H9 (cell line): ENCODE measurements at regions not wholly inside any gene's neighbourhood (a gene's known extent, or its start where the extent isn't known, plus 50 kb on each side); places are given as distances from the start of the nearest gene placed in this dataset.

Source experiments
- DNase-seq: peaks from one replicate; pipeline ENCODE4 v3.0.0-alpha.2; 2017
- H2AFZ ChIP-seq: one replicate; pipeline ENCODE4 v1.6.1; 2013; ENCODE audit warnings: mild to moderate bottlenecking, low read length, control low read depth, moderate library complexity
- H2AK5ac ChIP-seq: 2 replicates; pipeline ENCODE4 v1.6.1; 2013; ENCODE audit warnings: low read length, control low read depth, mixed read lengths; ENCODE audit not compliant: insufficient read length
- H2BK120ac ChIP-seq: one replicate; pipeline ENCODE4 v1.6.1; 2013; ENCODE audit warnings: low read depth, mild to moderate bottlenecking, low read length, control low read depth, inconsistent platforms; ENCODE audit not compliant: poor library complexity, severe bottlenecking
- H2BK12ac ChIP-seq: 2 replicates; pipeline ENCODE4 v1.6.1; 2013; ENCODE audit warnings: low read length, control low read depth, mixed read lengths, low read depth; ENCODE audit not compliant: insufficient read length
- H2BK15ac ChIP-seq: 2 replicates; pipeline ENCODE4 v1.6.1; 2013; ENCODE audit warnings: low read depth, low read length, control low read depth
- H2BK20ac ChIP-seq: one replicate; pipeline ENCODE4 v1.6.1; 2013; ENCODE audit warnings: low read depth, mild to moderate bottlenecking, low read length, control low read depth, inconsistent platforms; ENCODE audit not compliant: poor library complexity, severe bottlenecking
- H2BK5ac ChIP-seq: 2 replicates; pipeline ENCODE4 v1.6.1; 2013; ENCODE audit warnings: low read length, control low read depth, mixed read lengths; ENCODE audit not compliant: insufficient read length
- H3K14ac ChIP-seq: 2 replicates; pipeline ENCODE4 v1.6.1; 2013; ENCODE audit warnings: low read length, control low read depth; ENCODE audit not compliant: insufficient read depth
- H3K18ac ChIP-seq: 2 replicates; pipeline ENCODE4 v1.6.1; 2013; ENCODE audit warnings: low read depth, mild to moderate bottlenecking, mixed read lengths, low read length, control low read depth; ENCODE audit not compliant: insufficient read length
- H3K23ac ChIP-seq: 2 replicates; pipeline ENCODE4 v1.6.1; 2013; ENCODE audit warnings: low read length, control low read depth, mixed read lengths, low read depth; ENCODE audit not compliant: insufficient read length
- H3K23me2 ChIP-seq: 2 replicates; pipeline ENCODE4 v1.6.1; 2013; ENCODE audit warnings: low read depth, mild to moderate bottlenecking, mixed read lengths, low read length, control low read depth; ENCODE audit not compliant: insufficient read length, poor library complexity, severe bottlenecking
- H3K27ac ChIP-seq: 2 replicates; pipeline ENCODE4 v1.5.1; 2013; ENCODE audit warnings: low read length, control low read depth, mixed read lengths, low read depth; ENCODE audit not compliant: insufficient read length
- H3K27me3 ChIP-seq: 2 replicates; pipeline ENCODE4 v1.6.1; 2013; ENCODE audit warnings: low read length, control low read depth, inconsistent platforms; ENCODE audit not compliant: insufficient read depth
- H3K4ac ChIP-seq: 2 replicates; pipeline ENCODE4 v1.6.1; 2013; ENCODE audit warnings: low read depth, mild to moderate bottlenecking, control low read depth, inconsistent platforms, low read length, moderate library complexity
- H3K4me1 ChIP-seq: 2 replicates; pipeline ENCODE4 v1.6.1; 2013; ENCODE audit warnings: low read length, control low read depth, inconsistent platforms; ENCODE audit not compliant: insufficient read depth
- H3K4me2 ChIP-seq: 2 replicates; pipeline ENCODE4 v1.6.1; 2013; ENCODE audit warnings: low read length, control low read depth, mixed read lengths; ENCODE audit not compliant: insufficient read length, insufficient read depth
- H3K56ac ChIP-seq: 2 replicates; pipeline ENCODE4 v1.6.1; 2013; ENCODE audit warnings: low read depth, mild to moderate bottlenecking, mixed read lengths, low read length, control low read depth; ENCODE audit not compliant: insufficient read length
- H3K79me1 ChIP-seq: 2 replicates; pipeline ENCODE4 v1.6.1; 2013; ENCODE audit warnings: low read depth, mild to moderate bottlenecking, moderate library complexity, low read length, control low read depth, inconsistent platforms; ENCODE audit not compliant: insufficient read depth, poor library complexity, severe bottlenecking
- H3K79me2 ChIP-seq: 2 replicates; pipeline ENCODE4 v1.6.1; 2013; ENCODE audit warnings: low read length, control low read depth, inconsistent platforms; ENCODE audit not compliant: insufficient read depth
- H3K9ac ChIP-seq: 2 replicates; pipeline ENCODE4 v1.6.1; 2013; ENCODE audit warnings: low read length, control low read depth, mixed read lengths; ENCODE audit not compliant: insufficient read length; ENCODE audit errors: extremely low read depth
- H3K9me3 ChIP-seq: one replicate; pipeline ENCODE4 v1.6.1; 2013; ENCODE audit warnings: low read depth, low read length, inconsistent platforms; ENCODE audit not compliant: control insufficient read depth
- H3T11ph ChIP-seq: one replicate; pipeline ENCODE4 v1.6.1; 2013; ENCODE audit warnings: mild to moderate bottlenecking, low read length, control low read depth, inconsistent platforms
- H4K20me1 ChIP-seq: one replicate; pipeline ENCODE4 v1.6.1; 2013; ENCODE audit not compliant: control insufficient read depth, insufficient read length, insufficient read depth
- H4K5ac ChIP-seq: 2 replicates; pipeline ENCODE4 v1.6.1; 2013; ENCODE audit warnings: low read depth, mild to moderate bottlenecking, mixed read lengths, low read length, control low read depth; ENCODE audit not compliant: insufficient read length
- H4K8ac ChIP-seq: replicated peaks from 2 replicates; pipeline ENCODE4 v1.6.1; 2013; ENCODE audit warnings: low read length, control low read depth, mixed read lengths, low read depth; ENCODE audit not compliant: insufficient read length
- H4K91ac ChIP-seq: 2 replicates; pipeline ENCODE4 v1.6.1; 2013; ENCODE audit warnings: low read depth, mild to moderate bottlenecking, moderate library complexity, mixed read lengths, low read length, control low read depth; ENCODE audit not compliant: insufficient read length
- H3K27ac Mint-ChIP-seq, 3 experiments: 2 replicates in 2 of 3; 3 replicates in 1 of 3; pipeline ENCODE4 v1.8.0; 2020 to 2021; ENCODE audit warnings: mixed read lengths in 3 of 3, mild to moderate bottlenecking in 1 of 3, moderate library complexity in 1 of 3
- H3K27me3 Mint-ChIP-seq: 2 replicates; pipeline ENCODE4 v1.8.0; 2021; ENCODE audit warnings: low read depth, mild to moderate bottlenecking, moderate library complexity, mixed read lengths
- H3K36me3 Mint-ChIP-seq, 3 experiments: 2 replicates in 2 of 3; 3 replicates in 1 of 3; pipeline ENCODE4 v1.8.0; 2020 to 2021; ENCODE audit warnings: low read depth in 3 of 3, mixed read lengths in 3 of 3; ENCODE audit not compliant: insufficient read depth in 1 of 3
- H3K4me1 Mint-ChIP-seq, 2 experiments: 2 replicates each; pipeline ENCODE4 v1.8.0; 2020; ENCODE audit warnings: mixed read lengths in 2 of 2
- H3K4me3 Mint-ChIP-seq, 2 experiments: 2 replicates in 1 of 2; 3 replicates in 1 of 2; pipeline ENCODE4 v1.8.0; 2020 to 2021; ENCODE audit warnings: mild to moderate bottlenecking in 2 of 2, mixed read lengths in 2 of 2, moderate library complexity in 1 of 2
- H3K9me3 Mint-ChIP-seq, 2 experiments: 2 replicates in 1 of 2; 3 replicates in 1 of 2; pipeline ENCODE4 v1.8.0; 2020; ENCODE audit warnings: mild to moderate bottlenecking in 2 of 2, mixed read lengths in 2 of 2, moderate library complexity in 1 of 2
- CTCF ChIP-seq: fragments of 200-600 bp; sonication (generic); conservative IDR thresholded peaks from 3 replicates; pipeline ENCODE4 v1.8.0; 2021; ENCODE audit warnings: antibody characterized with exemption, mild to moderate bottlenecking
- WGBS: extraction: QIAGEN DNeasy Blood & Tissue Kit; methylation state at CpG from one replicate; pipeline ENCODE4 v1.1.7; 2013; ENCODE audit warnings: missing lambda C conversion rate, low lambda C conversion rate, mixed read lengths; ENCODE audit not compliant: insufficient read length; ENCODE audit errors: extremely low coverage; 5-methylcytosine and 5-hydroxymethylcytosine counted together

- H2BK20ac ChIP-seq = no peak overlapping the region
- no CpG with 5 or more reads among the region's 19 CpGs for WGBS
- H3T11ph ChIP-seq = no peak overlapping the region
- no peak overlapping the region for H3K4ac ChIP-seq
- no peak overlapping the region for H4K5ac ChIP-seq
- H3K14ac ChIP-seq = no peak overlapping the region
- H4K20me1 ChIP-seq = no peaks in the 10 kb centered on the region
- no peak overlapping the region for H2AFZ ChIP-seq
- Mint-ChIP-seq H3K36me3 (peaks cover 1 to 6% (median 5%) of the 10 kb centered on the region in 3 experiments; a peak in 3 of 7 replicates), H3K9me3 (peaks cover 6 to 8% of the 10 kb centered on the region in 2 experiments), H3K4me3 (no peak overlapping the region), H3K27me3 (peaks cover 5% of the 10 kb centered on the region), H3K4me1 (peaks cover 13 to 15% of the 10 kb centered on the region in 2 experiments), H3K27ac (no peak overlapping the region)
- no peaks in the 10 kb centered on the region for H3K27me3 ChIP-seq
- H3K4me2 ChIP-seq = no peak overlapping the region
- H2BK120ac ChIP-seq = no peak overlapping the region
- no peaks in the 10 kb centered on the region for H3K23me2 ChIP-seq
- no peak overlapping the region for H2AK5ac ChIP-seq
- no peak overlapping the region for H2BK5ac ChIP-seq
- no peaks in the 10 kb centered on the region for H3K79me1 ChIP-seq
- H3K23ac ChIP-seq = no peak overlapping the region
- H2BK12ac ChIP-seq = no peak overlapping the region
- no peak overlapping the region for H3K18ac ChIP-seq
- no peak for DNase-seq
- no peaks in the 10 kb centered on the region for H3K79me2 ChIP-seq
- no peaks in the 10 kb centered on the region for H3K4me1 ChIP-seq
- H2BK15ac ChIP-seq = no peak overlapping the region
- no peak overlapping the region for H4K91ac ChIP-seq
- no peak overlapping the region for H3K9ac ChIP-seq
- H3K27ac ChIP-seq = no peak overlapping the region
- no peak overlapping the region for H3K56ac ChIP-seq
- TF ChIP-seq CTCF = no peak
- no peaks in the 10 kb centered on the region for H3K9me3 ChIP-seq
- no peak overlapping the region for H4K8ac ChIP-seq
These were observed 242.4 kb downstream of the C16orf95 start for GRCh38 chr16:87074641-87075318.
